Non-pigmented ciliary epithelial cell (primary cell): ENCODE measurements at regions not wholly inside any gene's neighbourhood (a gene's known extent, or its start where the extent isn't known, plus 50 kb on each side); places are given as distances from the start of the nearest gene placed in this dataset.
"Not testable (repeated sequence)": the region's sequence is repeated elsewhere in the genome, so short reads cannot be mapped to it uniquely, and the experiment has no call there.

Experiments
- DNase-seq: peaks from one replicate; pipeline ENCODE4 v3.0.0-alpha.2; 2010; ENCODE audit warnings: low read depth

DNA sequence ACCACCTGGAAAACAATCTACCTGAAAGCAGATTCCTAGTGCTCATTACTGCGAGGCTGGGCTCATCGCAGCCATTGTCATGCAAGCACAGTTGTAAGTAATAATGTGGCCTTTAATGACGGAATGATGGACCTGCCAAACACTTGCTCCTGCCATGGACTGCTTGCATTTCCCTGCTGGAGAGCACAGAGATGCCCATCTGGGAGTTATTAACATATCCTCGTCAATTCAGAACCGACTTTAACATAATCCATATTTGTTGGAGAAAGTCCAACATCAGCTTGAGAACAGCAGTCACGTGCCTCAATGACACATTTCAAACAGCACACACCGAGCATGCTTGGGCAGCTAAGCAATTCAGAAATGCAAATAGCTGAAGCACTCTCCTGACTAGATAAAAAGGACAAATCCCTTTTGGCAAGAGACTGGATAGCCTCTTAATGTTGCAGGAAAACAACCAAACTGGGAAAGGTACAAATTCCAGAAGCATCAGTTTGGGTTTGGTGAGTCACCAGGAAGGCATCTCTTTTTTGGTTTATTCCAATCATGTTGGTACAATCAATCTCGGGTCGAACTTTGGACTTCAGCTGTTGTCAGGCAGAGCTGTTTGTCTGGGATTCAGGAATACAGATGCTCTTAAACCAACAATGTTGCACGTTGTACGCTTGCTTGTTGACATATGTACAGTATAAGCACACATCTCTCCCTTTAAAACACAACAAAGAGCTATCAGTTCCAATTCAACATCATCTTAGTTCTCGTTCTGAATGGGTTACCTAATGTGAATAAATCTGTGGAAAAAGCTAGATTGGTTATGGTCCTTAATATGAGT, 395.8 kb downstream of the LNPK start:
- DNase-seq = no peak

DNA sequence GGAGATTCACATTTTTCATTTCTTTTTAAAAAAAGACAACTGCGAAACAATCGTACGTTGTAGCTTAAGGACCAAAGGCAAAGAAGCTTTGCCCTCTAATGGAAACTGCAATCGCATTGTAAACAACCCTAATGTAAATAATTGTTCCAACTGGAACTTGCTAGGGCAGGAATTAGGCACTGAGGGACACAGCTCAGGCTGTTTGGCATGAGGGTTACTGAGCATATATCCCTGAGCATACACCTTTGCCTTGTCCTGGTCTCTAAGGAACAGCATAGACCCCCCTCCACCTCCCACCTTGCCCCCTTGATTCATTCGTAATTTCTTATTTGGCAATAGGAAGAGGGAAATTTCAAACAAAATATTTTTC, 396.4 kb downstream of the LNPK start:
- no peak for DNase-seq

DNA sequence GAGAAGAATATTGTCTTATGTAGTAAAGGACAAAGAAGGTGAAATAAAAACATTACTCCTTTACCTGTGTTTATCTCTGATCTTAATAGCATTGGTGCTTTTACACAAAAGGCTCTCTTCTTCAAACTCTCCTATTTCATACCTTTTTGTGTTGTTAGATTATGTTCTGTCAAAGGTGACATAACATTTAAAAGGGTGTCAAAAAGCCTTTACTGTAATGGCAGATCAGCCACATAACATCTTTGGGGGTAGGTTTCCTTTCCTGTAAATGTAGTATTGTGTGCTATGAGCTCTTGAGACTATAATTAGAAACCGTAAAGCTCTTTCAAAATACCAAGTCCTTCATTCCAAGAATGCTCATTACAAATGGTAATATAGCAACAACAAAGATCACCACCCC, 400.1 kb downstream of the LNPK start:
- no peak for DNase-seq

DNA sequence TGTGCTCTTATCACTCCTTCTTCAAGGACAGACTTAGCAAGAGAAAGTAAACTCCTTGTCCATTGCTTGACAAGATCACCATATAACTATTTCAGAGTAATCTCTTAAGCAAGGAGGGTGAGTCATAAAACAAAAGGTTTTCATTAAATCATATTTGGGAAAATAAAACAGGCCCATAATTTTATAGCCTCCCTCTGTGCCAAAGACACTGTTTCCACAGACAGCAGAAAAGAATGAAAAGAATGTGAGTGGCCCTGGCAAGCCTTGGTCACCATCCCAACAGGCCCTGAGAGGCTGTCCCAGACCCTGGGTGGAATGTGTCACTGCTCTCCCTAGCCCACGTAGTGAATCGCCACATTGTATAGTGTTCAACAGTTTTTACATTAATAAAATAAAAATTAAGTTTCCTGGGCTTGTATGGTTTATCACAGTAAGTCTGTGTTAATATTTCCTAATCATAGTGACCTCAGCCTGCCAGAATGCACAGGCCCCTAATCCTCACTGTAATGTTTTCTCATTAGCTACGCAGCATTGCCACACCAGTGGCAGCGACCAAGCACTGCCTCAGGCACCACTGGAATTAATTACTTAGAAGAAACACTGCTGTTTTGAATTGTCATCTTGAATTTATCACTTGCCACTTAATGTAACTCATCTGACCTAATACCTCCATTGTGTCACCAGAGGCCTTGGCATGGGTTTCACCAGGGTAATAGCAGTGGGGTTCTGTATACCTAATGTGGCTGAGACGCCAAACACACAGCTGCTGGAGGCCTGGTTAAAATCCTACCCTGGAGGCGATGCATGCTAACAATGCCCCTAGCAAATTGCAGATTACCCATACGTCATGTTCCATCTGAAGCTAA, 401.9 kb downstream of the LNPK start:
- DNase-seq = no peak

DNA sequence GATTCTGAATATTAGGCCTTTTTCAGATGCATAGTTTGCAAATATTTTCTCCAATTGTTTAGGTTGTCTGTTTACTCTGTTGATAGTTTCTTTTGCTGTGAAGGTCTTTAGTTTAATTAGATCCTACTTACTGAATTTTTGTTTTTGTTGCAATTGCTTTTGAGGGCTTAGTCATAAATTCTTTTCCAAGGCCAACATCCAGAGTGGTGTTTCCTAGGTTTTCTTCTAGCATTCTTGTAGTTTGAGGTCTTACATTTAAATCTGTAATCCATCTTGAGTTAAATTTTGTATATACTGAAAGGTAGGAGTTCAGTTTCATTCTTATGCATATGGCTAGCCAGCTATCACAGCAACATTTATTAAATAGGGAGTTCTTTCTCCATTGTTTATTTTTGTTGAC, 404.8 kb downstream of the LNPK start:
- no peak for DNase-seq

DNA sequence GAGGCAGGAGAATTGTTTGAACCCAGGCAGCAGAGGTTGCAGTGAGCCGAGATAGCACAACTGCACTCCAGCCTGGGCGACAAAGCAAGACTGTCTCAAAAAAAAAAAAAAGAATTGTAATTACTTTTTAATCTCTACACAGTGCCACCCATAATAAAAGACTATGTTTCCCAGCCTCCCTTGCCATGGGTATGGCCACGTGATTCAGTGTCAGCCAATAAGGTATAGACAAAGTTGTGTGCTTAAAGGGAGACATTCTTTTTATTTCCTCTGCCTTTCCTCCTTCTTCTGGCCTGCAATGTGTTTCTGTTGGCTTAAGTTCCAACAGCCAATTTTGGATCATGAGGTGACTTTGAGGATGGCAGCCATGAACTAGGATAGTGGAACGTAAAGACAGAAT, 406.9 kb downstream of the LNPK start:
- DNase-seq = no peak

DNA sequence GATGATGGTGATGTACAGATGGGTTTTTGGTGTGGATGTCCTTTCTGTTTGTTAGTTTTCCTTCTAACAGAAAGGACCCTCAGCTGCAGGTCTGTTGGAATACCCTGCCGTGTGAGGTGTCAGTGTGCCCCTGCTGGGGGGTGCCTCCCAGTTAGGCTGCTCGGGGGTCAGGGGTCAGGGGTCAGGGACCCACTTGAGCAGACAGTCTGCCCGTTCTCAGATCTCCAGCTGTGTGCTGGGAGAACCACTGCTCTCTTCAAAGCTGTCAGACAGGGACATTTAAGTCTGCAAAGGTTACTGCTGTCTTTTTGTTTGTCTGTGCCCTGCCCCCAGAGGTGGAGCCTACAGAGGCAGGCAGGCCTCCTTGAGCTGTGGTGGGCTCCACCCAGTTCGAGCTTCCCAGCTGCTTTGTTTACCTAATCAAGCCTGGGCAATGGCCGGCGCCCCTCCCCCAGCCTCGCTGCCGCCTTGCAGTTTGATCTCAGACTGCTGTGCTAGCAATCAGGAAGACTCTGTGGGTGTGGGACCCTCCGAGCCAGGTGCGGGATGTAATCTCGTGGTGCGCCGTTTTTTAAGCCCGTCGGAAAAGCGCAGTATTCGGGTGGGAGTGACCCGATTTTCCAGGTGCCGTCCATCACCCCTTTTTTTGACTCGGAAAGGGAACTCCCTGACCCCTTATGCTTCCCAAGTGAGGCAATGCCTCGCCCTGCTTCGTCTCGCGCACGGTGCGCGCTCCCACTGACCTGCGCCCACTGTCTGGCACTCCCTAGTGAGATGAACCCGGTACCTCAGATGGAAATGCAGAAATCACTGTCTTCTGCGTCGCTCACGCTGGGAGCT, 408.2 kb downstream of the LNPK start:
- DNase-seq = not testable (repeated sequence)

DNA sequence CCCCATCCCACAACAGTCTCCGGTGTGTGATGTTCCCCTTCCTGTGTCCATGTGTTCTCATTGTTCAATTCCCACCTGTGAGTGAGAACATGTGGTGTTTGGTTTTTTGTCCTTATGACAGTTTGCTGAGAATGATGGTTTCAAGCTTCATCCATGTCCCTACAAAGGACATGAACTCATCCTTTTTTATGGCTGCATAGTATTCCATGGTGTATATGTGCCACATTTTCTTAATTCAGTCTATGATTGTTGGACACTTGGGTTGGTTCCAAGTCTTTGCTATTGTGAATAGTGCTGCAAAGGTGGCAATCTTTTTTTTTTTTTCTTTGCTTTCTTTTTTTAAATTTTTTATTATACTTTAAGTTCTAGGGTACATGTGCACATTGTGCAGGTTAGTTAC, 406.7 kb upstream of the ATP5MC3 start:
- DNase-seq = not testable (repeated sequence)

DNA sequence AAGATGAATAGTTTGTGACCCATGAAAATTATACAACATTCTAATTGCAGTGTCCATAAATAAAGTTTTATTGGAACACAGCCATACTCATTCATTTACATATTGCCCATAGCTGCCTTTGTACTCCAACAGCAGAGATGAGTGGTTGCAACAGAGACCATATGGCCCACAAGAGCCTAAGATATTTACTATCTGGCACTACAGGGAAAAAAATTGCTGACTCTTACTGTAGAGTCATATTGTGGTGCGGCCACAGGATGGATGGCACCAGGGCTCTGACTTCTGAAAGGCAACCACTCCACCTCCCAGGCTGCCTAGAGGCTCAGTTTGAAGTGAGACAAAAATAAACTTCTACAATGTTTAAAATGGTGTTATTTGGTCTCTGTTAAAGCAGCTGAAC, 404.0 kb upstream of the ATP5MC3 start:
- DNase-seq = no peak

DNA sequence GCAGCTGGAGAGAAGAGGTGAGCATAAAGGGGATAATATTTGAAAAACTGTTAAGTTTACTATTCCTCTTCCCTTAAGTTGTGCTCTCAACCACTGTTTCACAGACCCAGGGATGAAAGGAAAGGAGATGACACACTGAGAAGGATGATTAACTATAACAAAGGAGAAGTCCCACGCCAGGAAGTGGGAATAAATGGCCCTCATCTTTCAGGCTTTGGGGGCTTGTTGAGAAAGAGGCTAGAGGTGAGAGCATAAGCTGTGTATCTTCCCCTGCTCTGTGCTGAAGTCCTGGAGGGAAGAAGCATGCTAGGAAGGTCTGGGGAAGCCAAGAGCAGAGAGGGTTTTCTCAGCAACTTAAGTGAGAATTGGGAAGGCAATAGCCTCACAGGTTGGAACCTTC, 399.1 kb upstream of the ATP5MC3 start:
- DNase-seq = no peak

DNA sequence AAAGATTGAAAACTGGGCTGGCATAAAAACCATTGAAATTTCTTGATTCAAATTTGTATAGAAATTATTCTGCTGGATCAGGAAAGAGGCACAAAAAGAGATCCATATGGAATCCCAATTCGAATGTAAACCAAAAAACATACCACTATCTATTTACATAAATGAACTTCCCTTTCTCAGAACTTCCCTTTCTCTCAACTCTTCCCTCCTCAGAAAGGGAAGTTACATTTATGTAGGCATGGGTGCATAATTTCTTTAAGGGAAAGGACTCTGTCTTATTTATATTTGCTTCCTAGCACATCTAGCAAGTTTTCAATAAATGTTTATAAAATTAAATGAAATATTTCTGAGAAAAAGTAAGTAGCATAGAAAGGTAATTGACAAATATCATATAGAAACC, 398.1 kb upstream of the ATP5MC3 start:
- no peak for DNase-seq

DNA sequence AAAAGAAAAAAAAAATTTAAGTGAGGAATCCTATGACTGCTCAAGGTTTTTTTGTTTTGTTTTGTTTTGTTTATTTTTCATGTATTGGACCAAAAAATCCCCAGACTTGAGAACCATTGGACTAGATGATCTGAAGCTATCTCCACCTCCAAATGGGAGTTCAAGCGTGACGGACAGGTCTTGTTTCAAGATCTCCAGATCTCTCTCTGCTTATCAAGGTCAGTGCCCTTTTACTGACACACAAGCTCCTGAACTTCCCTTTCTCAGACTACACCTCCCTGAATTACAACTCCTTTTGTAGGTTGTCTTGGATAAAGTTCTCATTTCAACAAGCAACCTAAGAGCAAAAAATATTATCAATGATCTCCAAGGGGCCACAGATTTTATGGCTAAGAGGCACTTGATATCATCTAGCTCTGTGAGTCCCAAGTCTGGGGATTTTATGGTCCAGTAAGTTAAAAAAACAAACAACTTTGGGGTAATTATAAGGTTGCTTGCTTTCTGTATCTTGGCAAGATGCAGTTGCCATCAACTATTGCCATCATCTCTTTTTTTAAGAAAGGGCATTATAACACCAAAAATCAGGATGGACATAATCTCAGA, 396.0 kb upstream of the ATP5MC3 start:
- DNase-seq = no peak

DNA sequence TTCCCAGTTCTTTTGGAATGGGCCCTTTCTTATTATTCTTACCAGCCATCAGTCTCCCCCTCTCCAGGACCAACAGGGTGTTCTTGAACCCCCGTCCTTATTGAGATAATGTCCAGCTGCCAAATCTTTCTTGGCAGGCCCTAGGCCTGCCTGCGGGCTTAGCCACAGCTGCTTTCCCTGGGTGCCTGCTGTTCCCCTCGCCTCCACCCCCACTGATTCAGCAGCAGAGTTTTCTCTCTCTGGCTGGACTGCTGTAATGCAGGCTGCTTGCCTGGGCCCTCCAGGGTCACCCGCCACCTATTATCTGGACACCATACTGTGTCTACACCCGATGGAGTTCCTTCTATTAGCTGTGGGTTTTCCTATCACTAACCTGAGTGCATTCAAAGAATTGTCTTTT, 395.4 kb upstream of the ATP5MC3 start:
- DNase-seq = no peak

DNA sequence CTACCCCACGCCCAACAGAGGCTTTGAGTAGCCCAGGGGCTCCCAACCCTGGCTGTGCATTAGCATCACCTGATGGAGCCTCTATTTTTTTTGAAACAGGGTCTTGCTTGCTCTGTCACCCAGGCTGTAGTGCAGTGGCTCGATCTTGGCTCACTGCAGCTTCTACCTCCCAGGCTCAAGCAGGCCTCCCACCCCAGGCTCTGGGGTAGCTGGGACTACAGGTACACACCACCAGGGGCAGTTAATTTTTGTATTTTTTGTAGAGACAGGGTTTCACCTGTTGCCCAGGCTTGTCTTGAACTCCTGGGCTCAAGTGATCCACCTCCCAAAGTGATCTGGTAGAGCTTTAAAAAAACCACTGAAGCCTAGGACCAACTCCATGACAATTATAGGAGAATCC, 394.8 kb upstream of the ATP5MC3 start:
- no peak for DNase-seq

DNA sequence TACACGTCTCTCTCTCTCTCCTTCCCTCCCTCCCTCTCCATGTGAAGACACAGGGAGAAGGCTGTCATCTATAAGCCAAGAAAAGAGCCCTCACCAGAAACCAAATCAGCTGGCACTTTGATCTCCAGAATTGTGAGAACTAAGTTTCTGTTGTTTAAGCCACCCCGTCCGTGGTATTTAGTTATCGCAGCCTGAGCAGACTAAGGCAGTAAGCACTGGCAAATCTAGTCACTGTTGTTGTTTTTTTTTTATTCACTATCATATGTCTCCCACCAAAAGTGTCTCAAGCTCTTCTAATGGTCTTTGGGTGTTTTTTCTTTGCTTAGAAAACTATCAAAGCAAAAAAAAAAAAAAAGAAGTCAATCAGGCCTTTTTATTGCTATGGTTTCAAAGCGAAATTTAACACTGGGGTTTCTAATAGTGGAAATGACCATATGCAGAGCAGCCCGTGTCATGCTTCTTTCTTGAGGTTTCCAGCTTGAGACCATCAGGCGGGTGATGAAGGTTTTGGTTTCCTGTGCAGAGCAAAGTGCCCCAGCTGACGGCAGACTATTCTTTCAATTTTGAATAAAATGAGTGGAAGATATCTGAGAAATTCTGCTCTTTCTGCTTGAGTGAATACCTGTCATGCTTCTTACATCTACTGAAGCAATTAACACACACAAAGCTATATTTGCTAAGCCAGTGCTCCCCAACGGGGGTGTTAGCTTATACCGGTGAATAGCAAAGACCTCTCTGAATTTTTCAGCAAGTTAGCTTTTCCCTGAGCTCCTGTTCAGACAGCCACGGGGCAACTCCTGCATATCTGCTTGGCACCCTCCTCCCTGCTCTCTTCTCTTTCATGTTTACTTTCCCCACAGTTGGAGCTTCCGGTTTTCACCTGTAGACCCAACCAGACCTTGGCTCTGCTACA, 394.1 kb upstream of the ATP5MC3 start:
- no peak for DNase-seq

DNA sequence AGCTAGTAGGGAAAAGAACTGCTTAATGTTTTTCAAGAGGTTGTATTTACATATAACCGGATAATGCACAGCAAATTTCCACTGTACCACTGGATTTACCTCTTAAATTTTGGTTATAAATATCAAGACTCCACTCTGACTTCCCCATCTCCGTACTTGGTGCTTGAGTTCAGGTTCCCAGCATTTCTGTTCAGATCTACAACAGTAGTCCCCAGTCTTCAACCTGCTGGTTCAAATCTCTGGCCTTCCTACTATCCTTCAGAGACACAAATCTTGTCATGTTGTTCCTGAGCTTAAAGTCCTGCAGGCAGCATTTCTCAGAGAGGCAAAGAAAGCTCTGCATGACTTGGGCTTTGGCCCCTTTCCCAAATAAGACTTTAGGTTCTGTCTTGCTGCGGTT, 392.6 kb upstream of the ATP5MC3 start:
- DNase-seq = no peak

DNA sequence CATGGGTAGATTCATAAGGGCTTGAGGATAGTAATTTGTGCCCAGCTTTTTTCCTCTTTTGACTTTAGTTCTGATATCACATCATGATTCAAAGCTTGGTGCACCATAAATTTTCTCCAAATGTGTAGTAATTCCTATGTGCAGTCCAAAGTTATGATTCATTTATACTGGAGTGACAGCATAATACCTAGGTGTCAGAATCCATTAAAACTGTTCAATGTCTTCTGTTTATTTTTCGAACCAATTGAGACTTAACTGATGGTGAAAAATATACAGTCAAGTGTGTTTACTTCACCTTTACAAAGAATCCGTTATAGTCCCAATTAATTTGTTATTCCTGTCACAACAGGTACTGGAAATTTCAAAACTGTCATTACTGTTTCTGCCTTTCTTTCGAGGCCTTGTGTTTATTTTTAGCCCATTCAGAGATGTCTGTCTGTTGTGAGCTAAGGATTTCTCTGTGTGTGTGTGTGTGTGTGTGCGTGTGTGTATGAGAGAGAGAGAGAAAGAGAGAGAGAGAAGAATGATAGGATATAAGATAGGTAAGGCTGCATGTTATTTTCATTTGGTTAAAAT, 389.7 kb upstream of the ATP5MC3 start:
- no peak for DNase-seq

DNA sequence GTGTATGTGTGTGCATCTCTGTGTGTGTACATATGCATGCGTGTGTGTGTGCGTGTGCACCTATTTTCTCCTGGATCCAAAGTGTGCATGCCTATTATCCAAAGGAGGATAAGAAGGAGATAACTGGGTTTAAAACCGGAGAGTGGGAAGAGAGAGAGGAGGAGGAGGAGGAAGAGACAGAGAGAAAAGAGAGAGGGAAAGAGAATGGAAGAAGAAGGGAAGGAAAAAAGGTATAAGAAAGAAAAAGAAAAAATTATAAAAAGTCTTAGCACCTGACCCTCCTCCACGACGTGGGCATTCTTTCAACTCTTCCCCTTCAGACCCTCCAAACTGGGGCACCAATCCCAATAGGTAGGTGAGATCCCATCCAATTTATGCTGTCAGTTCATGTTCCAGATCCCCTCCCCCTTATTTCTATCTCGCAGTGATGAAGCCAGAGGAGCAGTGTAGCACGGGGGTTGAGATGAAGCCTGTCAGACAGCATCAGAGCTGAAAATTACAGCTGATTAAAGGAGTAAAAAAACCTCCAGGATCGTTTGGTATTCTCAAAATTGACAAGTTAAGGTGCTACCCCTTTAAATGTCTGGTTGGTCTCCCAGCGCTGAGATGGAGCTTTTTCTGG, 386.7 kb upstream of the ATP5MC3 start:
- DNase-seq = no peak

DNA sequence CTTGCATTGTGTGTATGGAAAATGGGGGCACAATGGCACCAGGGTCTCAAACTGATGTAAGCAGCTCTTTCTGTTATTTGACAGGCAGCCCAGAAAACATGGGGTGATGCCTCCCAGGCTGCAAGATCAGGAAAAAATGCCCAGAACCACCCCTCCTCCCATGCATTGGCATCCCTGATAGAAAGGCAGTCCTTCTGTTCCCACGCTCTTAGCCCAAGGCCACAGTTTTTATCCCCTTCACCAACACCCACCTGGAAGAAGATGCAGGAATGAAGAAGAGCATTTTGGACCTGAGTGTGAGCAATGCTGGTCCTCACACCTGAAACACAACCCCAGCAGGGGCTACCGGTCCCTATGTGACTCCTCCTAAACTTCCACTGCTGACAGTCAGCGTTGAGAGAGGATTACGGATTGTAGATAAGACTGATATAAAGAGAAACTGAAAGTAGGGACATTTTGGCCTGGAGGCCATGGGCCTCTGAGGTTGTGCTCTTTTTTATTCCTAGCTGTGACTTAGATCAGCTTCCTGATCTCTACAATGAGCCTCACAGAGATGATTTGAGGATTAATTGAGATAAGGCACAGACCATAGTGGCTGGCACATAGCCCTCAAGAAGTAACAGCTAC, 386.0 kb upstream of the ATP5MC3 start:
- no peak for DNase-seq
